ENCODE measurements at regions not wholly inside any gene's neighbourhood (a gene's known extent, or its start where the extent isn't known, plus 50 kb on each side); places are given as distances from the start of the nearest gene placed in this dataset.

DNA sequence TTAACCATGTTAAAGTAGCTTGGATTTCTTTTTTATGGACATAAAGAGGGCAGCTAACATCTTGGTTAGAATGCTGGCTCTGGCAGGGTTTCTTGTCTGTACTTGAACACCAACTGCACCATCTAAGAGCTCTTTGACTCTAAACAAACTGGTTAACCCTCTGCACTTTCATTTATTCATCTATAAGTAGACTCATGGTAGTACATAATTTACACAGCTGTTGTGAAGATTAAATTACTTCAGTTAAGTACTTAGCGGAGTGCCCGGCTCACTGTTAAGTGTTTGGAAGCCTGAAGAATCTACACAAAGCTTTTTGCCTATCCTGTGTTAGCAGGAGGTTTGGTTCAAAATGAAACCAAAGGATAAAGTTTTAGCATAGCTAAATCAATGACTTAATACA, 846.2 kb upstream of the API5 start:
- DNase-seq: no peak
- intact Hi-C loops (cut with micrococcal nuclease): no loop called here
- Mint-ChIP-seq H3K4me1 (no peaks in the 10 kb centered on the region), H3K27me3 (no peaks in the 10 kb centered on the region), H3K36me3 (ENCODE audit: low read depth) (no peaks in the 10 kb centered on the region), H3K9me3 (peaks cover 7% of the 10 kb centered on the region), H3K27ac (no peak overlapping the region), H3K4me3 (no peak overlapping the region)
- TF ChIP-seq, protein P1, sequence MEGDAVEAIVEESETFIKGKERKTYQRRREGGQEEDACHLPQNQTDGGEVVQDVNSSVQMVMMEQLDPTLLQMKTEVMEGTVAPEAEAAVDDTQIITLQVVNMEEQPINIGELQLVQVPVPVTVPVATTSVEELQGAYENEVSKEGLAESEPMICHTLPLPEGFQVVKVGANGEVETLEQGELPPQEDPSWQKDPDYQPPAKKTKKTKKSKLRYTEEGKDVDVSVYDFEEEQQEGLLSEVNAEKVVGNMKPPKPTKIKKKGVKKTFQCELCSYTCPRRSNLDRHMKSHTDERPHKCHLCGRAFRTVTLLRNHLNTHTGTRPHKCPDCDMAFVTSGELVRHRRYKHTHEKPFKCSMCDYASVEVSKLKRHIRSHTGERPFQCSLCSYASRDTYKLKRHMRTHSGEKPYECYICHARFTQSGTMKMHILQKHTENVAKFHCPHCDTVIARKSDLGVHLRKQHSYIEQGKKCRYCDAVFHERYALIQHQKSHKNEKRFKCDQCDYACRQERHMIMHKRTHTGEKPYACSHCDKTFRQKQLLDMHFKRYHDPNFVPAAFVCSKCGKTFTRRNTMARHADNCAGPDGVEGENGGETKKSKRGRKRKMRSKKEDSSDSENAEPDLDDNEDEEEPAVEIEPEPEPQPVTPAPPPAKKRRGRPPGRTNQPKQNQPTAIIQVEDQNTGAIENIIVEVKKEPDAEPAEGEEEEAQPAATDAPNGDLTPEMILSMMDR (IDR thresholded peaks at IDR 0.05): no peak
- POLR2A ChIA-PET: no interaction called here
- CTCF ChIA-PET: no interaction called here
- no peak for ATAC-seq (ENCODE audit: low read depth)

DNA sequence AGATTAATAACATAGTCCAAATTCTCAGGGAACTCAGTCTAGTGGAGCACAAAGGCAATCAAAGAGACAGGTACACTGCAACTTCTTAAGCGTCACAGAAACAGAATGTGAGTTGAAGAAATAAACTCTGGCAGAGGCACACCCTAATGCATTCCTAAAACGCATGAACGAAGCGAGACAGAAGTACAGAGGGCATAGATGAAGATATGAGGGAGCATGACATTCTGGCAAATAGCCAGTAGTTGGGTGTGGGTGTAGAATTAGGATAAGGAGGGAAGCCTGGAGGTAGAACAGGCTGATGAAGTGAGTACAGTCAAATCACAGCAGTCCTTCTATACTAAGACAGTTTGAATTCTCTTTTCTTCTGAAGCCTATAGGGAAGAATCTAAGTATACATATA, 838.7 kb upstream of the API5 start:
- no peaks in the 10 kb centered on the region for H3K4me1 Mint-ChIP-seq
- POLR2A ChIA-PET: no interaction called here

DNA sequence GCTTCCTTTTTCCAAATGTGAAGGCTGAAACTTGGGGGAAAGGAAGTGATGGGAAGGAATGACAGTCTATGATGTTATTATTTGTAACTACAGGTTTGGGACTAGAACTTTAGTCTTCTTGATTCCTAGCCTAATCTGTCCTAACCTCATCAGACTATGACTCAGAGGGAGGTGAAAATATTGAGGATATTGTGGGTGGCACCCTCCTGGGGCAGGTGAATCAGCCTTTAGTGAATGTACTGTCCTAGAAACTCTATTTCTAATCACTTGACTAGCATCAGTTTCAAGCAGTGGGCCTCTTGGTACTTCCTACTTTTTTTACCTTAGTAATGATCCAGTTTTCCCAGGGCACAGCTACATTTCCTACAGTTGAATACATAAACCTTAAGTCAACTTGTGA, 829.0 kb upstream of the API5 start:
- ATAC-seq (ENCODE audit: low read depth) (no peak), DNase-seq (no peak)
- CTCF ChIA-PET: no interaction called here
- Mint-ChIP-seq H3K27ac (no peak overlapping the region), H3K27me3 (no peaks in the 10 kb centered on the region), H3K4me1 (no peaks in the 10 kb centered on the region), H3K36me3 (ENCODE audit: low read depth) (no peaks in the 10 kb centered on the region), H3K4me3 (no peak overlapping the region), H3K9me3 (peaks cover 21% of the 10 kb centered on the region)
- POLR2A ChIA-PET: no interaction called here
- intact Hi-C loops (cut with micrococcal nuclease): no loop called here
- TF ChIP-seq, protein P1 (IDR thresholded peaks at IDR 0.05): no peak

More for the DNA sequence above, 838.7 kb upstream of the API5 start:
- Mint-ChIP-seq H3K27me3 (no peaks in the 10 kb centered on the region), H3K36me3 (ENCODE audit: low read depth) (no peaks in the 10 kb centered on the region), H3K4me3 (no peak overlapping the region), H3K9me3 (peaks cover 9% of the 10 kb centered on the region), H3K27ac (no peak overlapping the region)
- CTCF ChIA-PET: no interaction called here
- DNase-seq: no peak
- TF ChIP-seq, protein P1 (IDR thresholded peaks at IDR 0.05): no peak
- ATAC-seq (ENCODE audit: low read depth): no peak
- intact Hi-C loops (cut with micrococcal nuclease): no loop called here

DNA sequence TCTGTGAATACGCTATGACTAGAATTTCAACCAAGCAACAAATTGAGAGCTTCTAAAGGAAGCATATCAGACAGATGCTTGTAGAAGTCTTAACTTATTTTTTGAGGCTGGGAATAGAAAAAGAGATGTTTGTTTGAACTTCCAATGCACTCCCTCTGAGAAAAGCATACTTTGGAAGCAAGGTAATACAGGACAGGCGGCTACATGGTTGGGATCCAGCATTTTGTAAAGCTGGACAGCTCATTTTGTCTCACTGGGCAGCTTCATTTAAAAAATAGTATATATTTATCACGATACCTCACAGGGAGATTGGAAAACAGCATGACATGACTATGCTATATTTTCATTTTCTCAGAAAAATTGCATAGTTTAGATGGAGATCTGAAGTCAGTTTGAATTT, 821.3 kb upstream of the API5 start:
- H3K4me3 Mint-ChIP-seq: no peak overlapping the region
- ChIA-PET CTCF (no interaction called here), POLR2A (no interaction called here)
- TF ChIP-seq, protein P1 (IDR thresholded peaks at IDR 0.05): no peak
- no peak overlapping the region for H3K27ac Mint-ChIP-seq
- H3K36me3 Mint-ChIP-seq (ENCODE audit: low read depth): no peaks in the 10 kb centered on the region
- no peaks in the 10 kb centered on the region for H3K4me1 Mint-ChIP-seq
- DNase-seq (no peak), ATAC-seq (ENCODE audit: low read depth) (no peak)
- H3K27me3 Mint-ChIP-seq: no peaks in the 10 kb centered on the region
- H3K9me3 Mint-ChIP-seq: peaks cover 10% of the 10 kb centered on the region
- intact Hi-C loops (cut with micrococcal nuclease): no loop called here

DNA sequence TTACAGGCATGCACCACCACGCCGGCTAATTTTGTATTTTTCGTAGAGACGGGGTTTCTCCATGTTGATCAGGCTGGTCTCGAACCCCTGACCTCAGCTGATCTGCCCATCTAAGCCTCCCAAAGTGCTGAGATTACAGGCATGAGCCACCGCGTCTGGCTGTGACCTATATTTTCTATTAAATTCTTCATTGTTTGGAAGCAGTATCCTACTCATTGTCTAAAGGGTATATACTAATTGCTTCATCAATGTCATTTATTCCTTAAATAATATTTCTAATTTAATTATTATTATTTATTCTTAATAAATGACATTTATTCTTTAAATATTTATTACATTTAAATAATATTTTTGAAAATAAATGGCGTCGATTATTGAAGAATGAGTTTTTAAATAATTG, 817.3 kb upstream of the API5 start:
- no peaks in the 10 kb centered on the region for H3K4me1 Mint-ChIP-seq
- intact Hi-C loops (cut with micrococcal nuclease): no loop called here

More for the DNA sequence above, 817.3 kb upstream of the API5 start:
- POLR2A ChIA-PET: no interaction called here
- TF ChIP-seq, protein P1 (IDR thresholded peaks at IDR 0.05): no peak
- Mint-ChIP-seq H3K27me3 (no peaks in the 10 kb centered on the region), H3K27ac (no peak overlapping the region), H3K36me3 (ENCODE audit: low read depth) (no peaks in the 10 kb centered on the region), H3K4me3 (no peak overlapping the region), H3K9me3 (peaks cover 6% of the 10 kb centered on the region)
- DNase-seq (no peak), ATAC-seq (ENCODE audit: low read depth) (no peak)
- CTCF ChIA-PET: no interaction called here

All from activated B cell treated with CpG ODN at 0.5 μM for 24 hours (primary cell).